NCI-H446 (cell line): ENCODE measurements at regions not wholly inside any gene's neighbourhood (a gene's known extent, or its start where the extent isn't known, plus 50 kb on each side); places are given as distances from the start of the nearest gene placed in this dataset.
A peak's percentile ranks its signal among the peaks of the same experiment; 100 is the strongest.

Experiments
- DNase-seq, 2 experiments: peaks; one replicate each; lab custom pipeline; 2025; lab: John Stamatoyannopoulos, UW

DNA sequence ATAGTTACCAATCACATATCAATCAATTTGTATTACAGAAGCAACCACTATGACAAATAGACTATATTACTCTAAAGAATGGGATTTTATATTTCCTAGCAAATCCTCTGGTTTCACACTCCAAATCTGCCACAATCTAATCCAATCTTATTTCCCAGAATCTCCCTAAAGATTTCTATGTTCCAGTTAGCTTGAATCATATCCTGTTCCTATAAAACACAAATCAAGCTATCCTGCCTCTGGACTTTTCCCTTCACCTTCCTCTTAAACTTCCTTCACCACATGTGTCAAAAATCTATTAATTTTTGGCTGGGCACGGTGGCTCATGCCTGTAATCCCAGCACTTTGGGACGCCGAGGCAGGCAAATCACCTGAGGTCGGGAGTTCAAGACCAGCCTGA is 50.0 kb downstream of the PIK3C2A start:
- DNase-seq, result no peak

DNA sequence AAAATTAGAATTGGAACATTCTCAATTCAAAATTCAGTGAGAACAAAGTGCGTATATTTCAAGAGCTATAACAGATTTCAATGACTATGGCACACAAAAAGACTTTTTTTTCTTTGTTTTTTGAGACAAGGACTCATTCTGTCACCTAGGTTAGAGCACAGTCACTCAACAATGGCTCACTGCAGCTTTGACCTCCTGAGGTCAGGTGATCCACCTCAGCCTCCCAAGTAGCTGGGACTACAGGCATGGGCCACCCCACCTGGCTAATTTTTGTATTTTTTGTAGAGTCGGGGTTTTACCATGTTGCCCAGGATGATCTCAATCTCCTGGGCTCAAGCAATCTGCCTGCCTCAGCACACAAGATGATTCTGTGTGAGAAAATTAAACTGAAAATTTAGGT is 51.5 kb downstream of the PIK3C2A start:
- no peak for DNase-seq

DNA sequence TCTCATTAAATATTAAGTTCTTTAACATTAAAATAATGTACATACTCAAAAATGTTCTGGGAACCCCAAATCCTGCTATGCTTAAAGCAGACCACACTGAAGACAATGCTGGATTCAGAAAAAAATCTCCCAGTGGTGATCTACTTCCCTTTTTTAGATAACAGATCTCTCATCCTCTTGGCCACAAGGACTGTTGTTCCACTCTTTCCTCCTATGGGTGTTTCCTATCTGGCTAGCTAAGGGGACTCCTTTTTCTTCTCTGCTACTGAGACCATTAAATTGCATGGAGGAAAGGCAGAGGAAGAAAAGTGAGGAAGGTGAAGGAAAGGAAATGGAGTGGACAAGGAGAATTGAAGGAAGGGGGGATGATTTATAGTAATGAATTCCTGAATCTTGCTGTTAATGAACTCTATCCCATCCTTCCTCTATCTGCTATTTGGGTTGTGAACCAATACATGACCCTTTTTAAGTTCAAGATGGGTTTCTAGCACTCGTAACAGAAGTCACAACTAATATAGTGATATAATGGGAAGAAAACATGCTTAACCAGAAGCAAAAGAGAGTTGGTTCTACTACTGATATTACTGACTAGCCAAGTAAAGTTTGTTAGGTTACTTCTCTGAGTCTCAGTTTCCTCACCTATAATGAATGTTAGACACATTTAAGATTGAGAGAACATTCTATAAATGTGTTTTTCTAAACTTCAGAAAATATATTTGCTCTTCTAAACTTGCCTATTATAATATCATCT is 53.2 kb downstream of the PIK3C2A start:
- no peak for DNase-seq

DNA sequence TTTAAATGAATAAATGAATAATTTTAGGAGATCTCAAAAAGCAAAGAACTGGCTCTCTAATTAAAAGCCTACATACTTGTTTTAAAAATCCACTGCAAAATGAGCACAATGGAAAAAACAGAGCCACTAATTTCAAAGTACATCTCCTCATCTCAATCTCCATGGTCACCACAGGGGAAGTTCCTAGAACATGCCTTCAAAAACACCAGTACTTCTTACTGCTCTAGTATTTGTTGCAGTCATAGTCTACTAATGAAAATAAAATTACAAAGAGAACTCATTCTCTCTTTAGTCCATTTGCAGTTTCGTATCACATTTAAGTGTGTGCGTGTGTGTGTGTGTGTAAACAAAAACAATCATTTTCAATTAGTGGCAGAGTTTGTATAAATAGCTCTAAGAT is 54.0 kb downstream of the PIK3C2A start:
- DNase-seq, result no peak

DNA sequence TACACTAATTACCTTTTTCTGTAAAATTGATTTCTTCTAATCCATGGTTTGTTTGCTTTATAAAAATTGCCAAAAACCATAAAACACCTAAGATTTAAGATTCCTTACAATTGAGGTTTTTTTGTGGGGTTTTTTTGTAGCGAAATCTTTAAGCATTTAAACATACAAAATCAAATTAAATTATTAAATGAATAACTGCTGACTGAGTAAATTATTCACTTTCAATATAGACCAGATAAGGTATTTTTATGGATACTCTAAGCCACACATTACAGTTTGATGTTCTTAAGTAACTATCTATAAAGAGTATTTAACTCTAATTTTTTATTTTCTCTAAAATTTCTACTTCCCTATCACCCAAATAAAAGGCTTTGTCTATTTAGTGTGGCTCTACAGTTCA is 55.5 kb downstream of the PIK3C2A start:
- no peak for DNase-seq

DNA sequence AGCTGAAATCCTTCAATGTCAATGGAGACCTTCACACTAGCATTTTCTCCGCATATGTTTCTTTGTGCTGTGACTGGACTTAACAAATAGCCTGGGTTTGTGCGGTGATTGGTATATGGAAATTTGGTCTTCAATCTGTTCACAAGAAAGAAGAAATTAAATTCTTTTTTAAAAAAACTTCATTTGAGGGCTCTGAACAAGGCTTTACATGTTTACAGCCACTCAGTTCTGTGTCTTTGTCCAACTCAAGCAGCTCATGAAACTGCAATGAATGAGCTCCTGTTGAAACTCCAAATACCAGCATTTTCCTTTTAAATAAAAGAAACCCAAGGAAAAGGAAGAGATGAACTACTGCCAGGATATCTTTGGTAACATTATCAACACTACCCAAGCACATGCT is 57.3 kb downstream of the PIK3C2A start:
- DNase-seq, result no peak

DNA sequence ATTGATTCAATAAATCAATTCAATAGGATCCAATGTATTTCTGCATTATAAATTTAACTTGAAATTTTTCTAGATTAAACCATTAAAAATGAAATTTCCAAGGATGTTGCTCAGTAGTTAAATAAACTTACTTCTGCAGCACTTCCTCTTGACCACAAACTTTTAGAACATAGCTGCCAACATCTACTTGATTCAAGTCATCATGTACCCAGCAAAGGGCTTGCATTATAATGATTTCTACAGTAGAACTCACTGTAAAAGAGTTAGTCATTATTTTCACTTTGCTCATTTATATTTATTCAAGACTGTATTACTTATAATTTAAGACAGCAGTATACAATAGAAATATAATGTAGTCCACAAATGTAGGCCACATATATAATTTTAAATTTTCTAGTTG is 59.2 kb downstream of the PIK3C2A start:
- DNase-seq, result no peak

DNA sequence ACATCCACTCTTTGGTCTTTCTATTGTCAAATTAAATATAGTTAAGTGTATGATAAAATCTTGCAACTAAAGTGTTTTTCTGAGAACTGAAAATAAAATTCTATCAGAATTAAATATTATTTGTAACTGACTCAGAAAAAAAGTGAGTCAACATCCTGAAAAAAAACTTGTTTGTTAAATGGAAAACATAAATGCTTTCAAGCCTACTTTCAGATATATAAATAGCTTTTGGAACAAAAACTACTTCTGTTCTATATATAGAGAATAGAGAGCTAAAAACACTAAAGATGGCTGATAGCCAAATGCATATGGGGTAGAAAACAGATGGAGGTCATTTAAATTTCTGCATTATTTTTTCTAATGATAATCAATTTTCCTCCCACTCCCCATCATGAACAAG is 61.8 kb downstream of the PIK3C2A start:
- DNase-seq, result no peak

DNA sequence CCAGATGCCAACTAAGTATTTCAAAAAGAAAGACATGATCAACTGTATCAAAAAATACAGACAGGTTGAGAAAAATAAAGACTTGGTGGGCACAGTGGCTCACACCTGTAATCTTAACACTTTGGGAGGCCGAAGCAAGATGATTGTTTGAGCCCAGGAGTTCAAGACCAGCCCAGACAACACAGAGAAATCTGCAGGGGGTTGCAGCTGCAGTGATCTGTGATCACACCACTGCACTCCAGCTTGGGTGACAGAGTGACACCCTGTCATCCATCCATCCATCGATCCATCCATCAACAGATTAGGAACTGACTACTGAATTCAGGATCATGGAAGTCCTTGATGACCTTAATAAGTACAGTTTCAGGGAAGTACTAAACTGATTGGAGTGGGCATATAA is 65.0 kb upstream of the RPS13 start:
- no peak for DNase-seq

DNA sequence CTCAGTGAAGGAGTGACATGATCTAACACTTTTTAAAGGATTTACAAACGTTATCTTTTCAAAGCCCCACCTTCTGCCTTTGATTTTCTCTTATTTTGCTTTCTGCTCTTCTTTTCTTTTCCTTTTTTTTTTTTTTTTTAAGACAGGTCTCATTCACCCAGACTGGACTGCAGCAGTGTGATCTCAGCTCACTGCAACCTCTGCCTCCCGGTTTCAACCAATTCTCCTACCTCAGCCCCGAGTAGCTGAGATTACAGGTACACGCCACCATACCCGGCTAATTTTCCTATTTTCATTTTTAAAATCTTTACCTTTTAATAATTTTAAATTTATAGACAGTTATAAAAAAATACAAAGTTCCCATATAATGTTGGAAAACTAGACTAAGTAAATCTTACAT is 63.7 kb upstream of the RPS13 start:
- DNase-seq, result no peak

DNA sequence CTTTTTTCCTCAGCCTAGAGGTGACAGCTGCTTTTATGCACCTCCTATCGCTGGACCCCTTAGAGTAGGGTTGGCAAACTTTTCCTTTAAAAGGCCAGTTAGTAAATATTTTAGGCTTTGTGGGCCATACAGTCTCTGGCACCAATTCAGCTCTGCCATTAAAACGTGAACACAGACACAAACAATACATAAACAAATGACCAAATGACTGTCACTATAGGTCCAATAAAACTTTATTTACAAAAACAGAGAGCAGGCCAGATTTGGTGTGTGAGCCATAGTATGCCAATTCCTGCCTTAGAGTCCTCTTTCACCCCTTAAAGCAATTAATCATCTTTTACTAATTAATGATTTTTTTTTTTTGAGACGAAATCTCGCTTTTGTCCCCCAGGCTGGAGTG is 61.1 kb upstream of the RPS13 start:
- no peak for DNase-seq

DNA sequence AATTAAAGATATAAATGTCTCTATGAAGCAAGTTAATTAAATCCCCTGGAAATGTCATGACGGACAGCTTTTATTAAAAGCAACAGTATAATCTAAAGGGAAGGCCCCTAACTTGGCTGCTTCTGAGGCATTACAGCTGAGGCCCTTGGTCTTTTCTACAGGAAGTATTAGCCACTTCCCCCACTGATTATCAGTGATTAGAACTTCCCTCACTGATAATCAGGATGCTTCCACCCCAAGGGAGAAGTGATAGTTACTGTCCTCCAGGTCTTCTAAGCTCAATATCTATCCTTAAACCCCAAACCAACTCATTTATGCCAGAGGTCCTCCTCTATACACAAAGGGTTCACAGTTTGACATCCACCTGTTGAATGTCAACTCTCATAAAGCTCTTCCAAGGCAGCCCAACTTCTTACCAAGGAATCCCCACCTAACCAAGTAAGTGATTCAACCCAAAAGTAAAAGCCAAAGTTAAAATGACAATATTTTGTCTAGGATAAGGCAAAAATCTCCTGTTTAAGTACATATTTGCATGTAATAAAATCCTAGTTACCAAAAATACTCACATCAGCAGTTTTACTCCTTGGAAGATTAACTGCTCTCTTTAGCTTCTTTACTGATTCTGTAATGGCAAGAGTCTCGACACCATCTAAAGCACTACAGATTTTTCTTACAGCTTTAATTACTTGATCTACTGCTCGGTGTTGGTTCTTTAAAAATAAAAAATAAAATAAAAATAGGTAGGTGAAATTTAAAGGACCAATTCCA is 58.6 kb upstream of the RPS13 start:
- DNase-seq, result no peak

DNA sequence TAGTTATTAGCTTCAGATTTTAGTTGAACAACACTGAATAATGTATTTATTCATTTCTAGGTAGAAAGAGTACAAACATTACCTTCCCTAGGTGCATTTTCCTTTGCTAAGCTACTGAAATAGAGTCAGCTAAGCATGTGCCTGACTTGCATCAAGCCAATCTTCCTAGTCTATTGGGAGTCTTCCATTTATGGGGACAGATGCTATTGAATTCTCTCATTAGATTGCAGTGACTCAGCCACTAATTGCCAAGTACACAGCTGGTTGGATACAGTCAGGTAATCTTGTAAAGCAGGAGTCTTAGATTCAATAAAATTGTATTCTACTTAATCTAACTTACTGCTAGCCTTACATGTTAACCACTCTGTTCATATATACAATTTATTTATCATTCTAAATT is 55.2 kb upstream of the RPS13 start:
- peak in 1 of 2 experiments; percentile 6 for DNase-seq

DNA sequence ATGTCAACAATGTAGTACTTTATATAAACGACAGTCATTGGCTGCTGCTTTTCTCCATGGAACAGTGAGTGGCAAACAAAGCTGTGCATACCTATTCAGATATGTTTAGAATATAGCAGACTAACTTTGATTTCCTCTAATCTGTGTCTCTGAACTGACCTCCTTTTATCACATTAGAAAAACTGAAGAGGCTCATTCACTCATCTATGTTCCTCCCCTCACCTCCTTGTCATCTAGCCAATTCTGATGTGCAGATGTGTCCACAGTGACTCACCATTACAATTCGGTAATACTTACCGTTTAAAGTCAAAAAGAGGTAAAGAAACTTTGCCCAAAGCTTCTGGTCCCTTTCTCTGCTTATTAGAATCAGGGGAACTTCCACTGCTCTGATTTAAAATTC is 51.5 kb upstream of the RPS13 start:
- no peak for DNase-seq
